GM12878 (cell line): ENCODE measurements at regions not wholly inside any gene's neighbourhood (a gene's known extent, or its start where the extent isn't known, plus 50 kb on each side); places are given as distances from the start of the nearest gene placed in this dataset.

Experiments
- ATAC-seq: fragments of 200-7000 bp; cut with Tn5 transposase; 3 replicates; pipeline ENCODE4 v1.9.1; 2020; ENCODE audit warnings: mild to moderate bottlenecking, moderate library complexity
- BruUV-seq: library from RNA; stranded (reverse); fragments of 400-500 nt; replicated peaks from 2 replicates; lab custom pipeline; 2021; lab: Mats Ljungman, UMichigan
- CTCF ChIA-PET: fragments of 300-600 bp; sonication (Branson Sonifier 250); formaldehyde crosslinking; extraction: SDS; loops from one replicate; lab custom pipeline; 2021; ENCODE audit warnings: inconsistent platforms; lab: Yijun Ruan, JAX
- POLR2A ChIA-PET: fragments of 350-600 bp; formaldehyde crosslinking; extraction: SDS; loops from one replicate; lab custom pipeline; 2021; ENCODE audit warnings: inconsistent platforms; lab: Charles Lee
- RAD21 ChIA-PET: fragments of 300-600 bp; sonication (Branson Sonifier 250); formaldehyde crosslinking; loops from one replicate; lab custom pipeline; 2023; ENCODE audit warnings: antibody characterized with exemption; ENCODE audit not compliant: unreplicated experiment; lab: Charles Lee
- SMC1A ChIA-PET: fragments of 300-600 bp; sonication (Branson Sonifier 250); formaldehyde crosslinking; loops from one replicate; lab custom pipeline; 2023; ENCODE audit not compliant: unreplicated experiment, uncharacterized antibody; lab: Charles Lee
- DNase-seq: peaks from one replicate; pipeline ENCODE4 v3.0.0-alpha.2; 2011; ENCODE audit warnings: low read depth, low spot score
- FAIRE-seq: peaks from 3 replicates; lab custom pipeline; 2011; peaks lifted over from hg19 to GRCh38; lab: Jason Lieb, UNC
- H2AFZ ChIP-seq: 2 replicates; pipeline ENCODE4 v1.6.0; 2011; ENCODE audit warnings: low read depth, low read length, control low read depth; ENCODE audit not compliant: control insufficient read depth
- H3K27ac ChIP-seq: 2 replicates; pipeline ENCODE4 v1.5.1; 2011; ENCODE audit warnings: control low read depth; ENCODE audit not compliant: control insufficient read depth, insufficient read depth
- H3K27me3 ChIP-seq, 2 experiments: replicated peaks in 1 of 2; 2 replicates each; pipeline versions ENCODE4 v1.6.0 to v1.6.1; 2011; ENCODE audit warnings: low read length in 1 of 2; ENCODE audit not compliant: control insufficient read depth in 2 of 2, insufficient read depth in 2 of 2
- H3K36me3 ChIP-seq, 2 experiments: 2 replicates each; pipeline ENCODE4 v1.5.1; 2011; ENCODE audit warnings: low read length in 1 of 2; ENCODE audit not compliant: control insufficient read depth in 2 of 2, insufficient read depth in 2 of 2
- H3K4me1 ChIP-seq: 2 replicates; pipeline ENCODE4 v1.6.1; 2011; ENCODE audit warnings: mild to moderate bottlenecking, low read length, moderate library complexity, mixed read lengths; ENCODE audit not compliant: control insufficient read depth, insufficient read depth
- H3K4me2 ChIP-seq: 2 replicates; pipeline ENCODE4 v1.6.0; 2011; ENCODE audit warnings: control low read depth; ENCODE audit not compliant: control insufficient read depth, insufficient read depth
- H3K4me3 ChIP-seq: fragments of 200-600 bp; sonication (generic); 2 replicates; pipeline ENCODE4 v1.5.1; 2016
- H3K79me2 ChIP-seq: 2 replicates; pipeline ENCODE4 v1.6.0; 2011; ENCODE audit warnings: low read length; ENCODE audit not compliant: control insufficient read depth, insufficient read depth
- H3K9ac ChIP-seq: 2 replicates; pipeline ENCODE4 v1.8.0; 2011; ENCODE audit warnings: low read length, control low read depth, mixed read lengths; ENCODE audit not compliant: control insufficient read depth, insufficient read depth
- H3K9me3 ChIP-seq: replicated peaks from 3 replicates; pipeline ENCODE4 v1.5.1; 2011; ENCODE audit warnings: mild to moderate bottlenecking, low read length; ENCODE audit not compliant: control insufficient read depth, insufficient read depth
- H4K20me1 ChIP-seq: 2 replicates; pipeline ENCODE4 v1.6.0; 2011; ENCODE audit not compliant: control insufficient read depth, insufficient read depth
- CEBPZ ChIP-seq: fragments of 150-350 bp; IDR thresholded peaks from 2 replicates; pipeline ENCODE4 v1.6.1; 2016; ENCODE audit warnings: low read depth, low read length
- E2F4 ChIP-seq: IDR thresholded peaks from 2 replicates; pipeline ENCODE4 v1.6.1; 2012; ENCODE audit warnings: low read depth, low read length, improper control_type of control experiment
- EP300 ChIP-seq, 2 experiments: fragments of 150-350 bp in 1 of 2; IDR thresholded peaks; 2 replicates each; pipeline ENCODE4 v1.6.1; 2011 to 2012; ENCODE audit warnings: low read depth in 2 of 2, low read length in 2 of 2, borderline replicate concordance in 1 of 2, improper control_type of control experiment in 1 of 2, inconsistent platforms in 1 of 2; ENCODE audit not compliant: control insufficient read depth in 1 of 2
- MYB ChIP-seq: fragments of 150-350 bp; IDR thresholded peaks from 2 replicates; pipeline ENCODE4 v1.6.1; 2014; ENCODE audit warnings: mild to moderate bottlenecking, low read depth, low read length, borderline replicate concordance
- RCOR1 ChIP-seq: conservative IDR thresholded peaks from 2 replicates; pipeline ENCODE4 v1.6.1; 2012; ENCODE audit warnings: low read depth, low read length, improper control_type of control experiment
- TAF1 ChIP-seq: IDR thresholded peaks from 2 replicates; pipeline ENCODE4 v1.6.1; 2011; ENCODE audit warnings: mild to moderate bottlenecking, low read depth, low read length, borderline replicate concordance
- WGBS: methylation state at CpG from one replicate; pipeline ENCODE4 v1.1.6; 2016; ENCODE audit warnings: low lambda C conversion rate; ENCODE audit not compliant: insufficient replicate concordance, insufficient coverage; ENCODE audit errors: missing lambda C conversion rate; 5-methylcytosine and 5-hydroxymethylcytosine counted together
- in situ Hi-C: fragments of 300-500 bp; cut with MboI; formaldehyde crosslinking; loops from 9 replicates; pipeline ENCODE4 v1.14.3; 2018; ENCODE audit warnings: mixed read lengths
- intact Hi-C: fragments of 100-400 bp; cut with micrococcal nuclease; formaldehyde crosslinking; loops from one replicate; pipeline ENCODE4 v1.14.2; 2022; ENCODE audit not compliant: unreplicated experiment

- no peak for ATAC-seq
- Histone ChIP-seq H3K9ac (no peak overlapping the region), H3K9me3 (no peaks in the 10 kb centered on the region), H2AFZ (no peak overlapping the region), H3K4me1 (no peaks in the 10 kb centered on the region; the same call in 1 of the 2 replicates), H3K36me3 (no peaks in the 10 kb centered on the region), H3K4me2 (no peak overlapping the region), H3K79me2 (no peaks in the 10 kb centered on the region), H3K4me3 (no peak overlapping the region), H4K20me1 (no peaks in the 10 kb centered on the region), H3K27ac (no peak overlapping the region), H3K27me3 (no peaks in the 10 kb centered on the region)
- SMC1A ChIA-PET: interaction anchor here (0.9 to 1.4 kb wide), 2 partner anchors 17 to 129 kb away, joined by 3 read pairs; no protein-coding TSS in a partner anchor
- no TSS peak for BruUV-seq
- TF ChIP-seq MYB: no peak
- no peak for TF ChIP-seq CEBPZ
- no peak for TF ChIP-seq E2F4
- no peak for TF ChIP-seq RCOR1
- no peak for TF ChIP-seq TAF1
- TF ChIP-seq EP300 (IDR thresholded peaks at IDR 0.05; ENCODE audit: borderline replicate concordance in 1 of 2, control insufficient read depth in 1 of 2, low read depth in 2 of 2, low read length in 2 of 2): no peak
- RAD21 ChIA-PET: no interaction called here
- POLR2A ChIA-PET: no interaction called here
- intact Hi-C loops: loop anchor here (5.0 to 10.0 kb wide), 3 partner anchors 83 to 955 kb away; no protein-coding TSS in a partner anchor
- FAIRE-seq: peak; percentile 23
- DNase-seq: no peak
- CTCF ChIA-PET: interaction anchor here (0.6 to 1.8 kb wide), 5 partner anchors 11 to 235 kb away, joined by 3 to 8 read pairs (median 3); no protein-coding TSS in a partner anchor
- WGBS: 9% methylated on average over 4 of the region's 4 CpGs
- in situ Hi-C loops: loop anchor here (5.0 to 10.0 kb wide), 3 partner anchors 122 to 595 kb away; no protein-coding TSS in a partner anchor
Observed at GRCh38 chr6:132959639-132960326, 145.4 kb downstream of the RPS12 start.
